Stimulated activated CD4-positive, alpha-beta T cell treated with anti-CD3 and anti-CD28 coated beads, Interleukin-12 subunit alpha, Interleukin-12 subunit beta, amount 100 ng/mL, for 4 hours (primary cell): ENCODE measurements at regions not wholly inside any gene's neighbourhood (a gene's known extent, or its start where the extent isn't known, plus 50 kb on each side); places are given as distances from the start of the nearest gene placed in this dataset.

ENCODE experiments used
- DNase-seq: peaks from one replicate; pipeline ENCODE4 v3.0.0-alpha.2; 2020

DNA sequence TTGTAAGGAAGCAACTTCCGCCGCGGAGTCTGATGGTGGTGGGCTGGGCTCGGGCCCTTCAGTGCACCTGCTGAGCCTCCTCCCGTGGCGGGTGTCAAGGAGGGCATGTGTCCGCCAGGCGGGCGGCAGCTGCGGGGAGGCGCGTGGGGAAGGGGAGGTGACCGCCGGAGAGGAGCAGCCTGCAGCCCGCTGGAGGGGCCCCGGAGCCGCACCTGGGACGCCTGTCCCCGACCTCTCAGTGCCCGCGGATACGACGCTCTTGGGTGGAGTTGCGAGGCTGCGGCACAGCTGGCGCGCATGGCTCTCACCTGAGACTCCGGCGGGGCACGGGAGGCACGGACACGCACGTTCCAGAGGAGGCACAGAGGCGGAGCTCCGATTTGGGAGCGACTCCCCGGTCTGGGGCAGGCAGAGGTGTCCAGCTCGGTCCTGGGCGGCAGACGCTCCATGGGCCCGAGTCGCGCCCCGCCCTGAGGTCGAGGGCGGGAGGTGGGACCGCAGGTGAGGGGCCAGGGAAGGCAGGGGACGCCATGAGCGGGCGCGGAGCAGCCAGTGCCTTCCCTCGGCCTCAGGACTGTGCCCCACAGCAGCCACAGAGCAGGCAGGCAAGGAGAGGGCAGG lies 50.2 kb upstream of the PRR20G start:
- no peak for DNase-seq
